Retinal pigment epithelial cell (primary cell): ENCODE measurements at regions not wholly inside any gene's neighbourhood (a gene's known extent, or its start where the extent isn't known, plus 50 kb on each side); places are given as distances from the start of the nearest gene placed in this dataset.

Experiments
- DNase-seq: peaks from one replicate; pipeline ENCODE4 v3.0.0-alpha.2; 2010; ENCODE audit warnings: low read depth
- H3K4me3 ChIP-seq: 2 replicates; pipeline ENCODE4 v1.5.1; 2011; ENCODE audit warnings: mild to moderate bottlenecking, low read length, control low read depth, moderate library complexity
- TF ChIP-seq, protein P1 (sequence below): conservative IDR thresholded peaks from 2 replicates; pipeline ENCODE4 v1.5.1; 2011; ENCODE audit warnings: low read depth, low read length, control low read depth, inconsistent platforms

DNA sequence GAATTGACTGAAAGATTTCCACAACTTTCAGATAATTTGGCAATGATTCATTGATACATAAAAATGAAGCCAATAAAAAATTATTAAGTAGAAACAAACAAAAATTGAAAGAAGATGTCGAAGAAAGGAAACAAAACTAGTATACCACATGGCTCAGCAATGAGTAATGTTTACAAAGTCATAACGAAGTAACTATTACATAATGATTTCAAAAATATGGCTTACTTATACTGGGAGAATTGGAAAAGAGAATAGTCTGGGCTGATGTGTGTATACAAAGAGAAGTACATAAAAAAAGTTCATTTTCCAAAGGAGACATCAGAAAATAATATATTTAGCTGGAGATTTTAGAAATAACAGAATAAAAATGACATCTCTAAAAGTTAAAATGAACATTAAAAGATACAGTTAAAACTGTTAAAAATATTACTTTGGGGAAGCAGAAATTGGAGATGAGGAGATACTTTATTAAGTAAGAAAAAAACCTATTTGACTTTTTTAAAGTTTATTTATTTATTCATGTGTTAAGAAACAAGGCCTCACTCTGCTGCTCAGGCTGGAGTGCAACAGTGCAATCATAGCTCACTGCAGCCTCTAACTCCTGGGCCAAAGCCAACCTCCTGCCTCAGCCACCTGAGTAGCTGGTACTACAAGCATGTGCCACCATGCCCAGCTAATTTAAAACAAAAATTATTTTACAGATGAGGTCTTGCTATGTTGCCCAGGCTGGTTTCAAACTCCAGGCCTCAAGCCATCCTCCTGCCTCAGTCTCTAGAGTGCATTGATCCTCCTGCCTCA lies 409.7 kb upstream of the PIK3C3 start:
- TF ChIP-seq, protein P1, sequence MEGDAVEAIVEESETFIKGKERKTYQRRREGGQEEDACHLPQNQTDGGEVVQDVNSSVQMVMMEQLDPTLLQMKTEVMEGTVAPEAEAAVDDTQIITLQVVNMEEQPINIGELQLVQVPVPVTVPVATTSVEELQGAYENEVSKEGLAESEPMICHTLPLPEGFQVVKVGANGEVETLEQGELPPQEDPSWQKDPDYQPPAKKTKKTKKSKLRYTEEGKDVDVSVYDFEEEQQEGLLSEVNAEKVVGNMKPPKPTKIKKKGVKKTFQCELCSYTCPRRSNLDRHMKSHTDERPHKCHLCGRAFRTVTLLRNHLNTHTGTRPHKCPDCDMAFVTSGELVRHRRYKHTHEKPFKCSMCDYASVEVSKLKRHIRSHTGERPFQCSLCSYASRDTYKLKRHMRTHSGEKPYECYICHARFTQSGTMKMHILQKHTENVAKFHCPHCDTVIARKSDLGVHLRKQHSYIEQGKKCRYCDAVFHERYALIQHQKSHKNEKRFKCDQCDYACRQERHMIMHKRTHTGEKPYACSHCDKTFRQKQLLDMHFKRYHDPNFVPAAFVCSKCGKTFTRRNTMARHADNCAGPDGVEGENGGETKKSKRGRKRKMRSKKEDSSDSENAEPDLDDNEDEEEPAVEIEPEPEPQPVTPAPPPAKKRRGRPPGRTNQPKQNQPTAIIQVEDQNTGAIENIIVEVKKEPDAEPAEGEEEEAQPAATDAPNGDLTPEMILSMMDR = no peak
- no peak overlapping the region for H3K4me3 ChIP-seq
- no peak for DNase-seq

DNA sequence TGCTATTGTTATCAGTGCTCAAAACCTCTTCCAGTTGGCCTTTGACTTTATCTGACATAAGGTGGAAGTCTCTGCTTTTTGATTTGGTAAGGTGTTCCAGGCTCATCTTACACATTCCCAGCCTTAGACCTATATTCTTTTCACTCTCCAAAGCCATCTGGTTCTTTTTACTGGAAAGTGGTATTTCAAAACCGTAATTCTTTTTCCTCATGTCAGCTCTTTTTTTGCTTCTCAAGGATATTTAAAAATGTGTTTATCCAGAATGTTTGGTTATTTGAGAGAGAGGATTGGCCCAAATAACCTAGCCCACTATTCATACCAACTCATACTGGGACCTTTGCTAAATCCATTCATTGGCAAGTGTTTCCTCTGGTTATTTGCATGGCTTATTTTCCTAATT lies 411.2 kb upstream of the PIK3C3 start:
- TF ChIP-seq, protein P1 = no peak
- H3K4me3 ChIP-seq = no peak overlapping the region
- DNase-seq = no peak

DNA sequence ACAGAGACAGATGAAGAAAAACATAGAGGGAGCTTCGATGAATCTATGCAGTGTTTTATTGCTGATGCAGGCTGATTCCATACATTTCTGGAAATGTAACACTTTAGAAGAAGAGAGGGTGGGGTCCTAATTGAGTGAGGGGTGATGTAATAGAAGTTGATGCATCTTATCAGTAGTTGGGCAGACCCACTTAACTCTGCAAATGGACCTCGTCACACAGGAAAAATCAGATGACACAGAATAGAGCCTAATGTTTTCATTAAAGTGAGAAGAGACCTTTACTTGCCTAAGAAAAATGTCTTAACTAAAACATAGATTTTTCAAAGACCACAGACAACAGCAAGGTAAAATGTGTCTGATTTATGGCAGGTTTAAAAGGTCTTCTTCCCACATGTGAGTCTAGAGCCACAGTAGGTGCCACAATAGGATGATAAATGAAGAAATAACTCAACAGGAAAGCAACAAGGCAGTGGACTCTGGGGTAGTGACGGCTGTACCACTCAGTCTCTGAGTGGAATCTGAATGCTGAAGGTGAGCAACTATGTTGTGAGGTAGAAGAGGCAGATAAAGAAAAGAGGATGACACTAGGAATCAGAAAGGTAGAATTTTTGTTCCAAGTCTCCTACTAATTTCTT lies 414.7 kb upstream of the PIK3C3 start:
- TF ChIP-seq, protein P1 = no peak
- no peak overlapping the region for H3K4me3 ChIP-seq
- no peak for DNase-seq

DNA sequence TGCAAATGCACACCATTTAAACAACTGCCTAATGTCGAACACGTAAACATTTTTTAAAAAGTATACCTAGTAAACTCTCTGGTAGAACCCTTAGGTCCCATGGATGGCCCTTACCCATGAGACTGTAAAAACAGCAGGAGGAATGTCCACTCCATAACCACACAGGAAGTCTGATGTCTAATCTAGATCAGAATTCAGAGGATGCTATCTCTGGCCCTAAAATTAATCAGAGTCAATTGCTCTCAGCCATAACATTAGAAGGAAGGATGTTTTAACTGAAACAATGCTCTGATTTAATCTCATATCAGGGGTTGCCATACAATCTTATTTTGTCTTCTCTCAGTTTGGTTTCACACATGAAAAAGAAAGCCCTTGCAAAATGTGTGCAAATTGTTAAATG lies 416.3 kb upstream of the PIK3C3 start:
- TF ChIP-seq, protein P1 = no peak

DNA sequence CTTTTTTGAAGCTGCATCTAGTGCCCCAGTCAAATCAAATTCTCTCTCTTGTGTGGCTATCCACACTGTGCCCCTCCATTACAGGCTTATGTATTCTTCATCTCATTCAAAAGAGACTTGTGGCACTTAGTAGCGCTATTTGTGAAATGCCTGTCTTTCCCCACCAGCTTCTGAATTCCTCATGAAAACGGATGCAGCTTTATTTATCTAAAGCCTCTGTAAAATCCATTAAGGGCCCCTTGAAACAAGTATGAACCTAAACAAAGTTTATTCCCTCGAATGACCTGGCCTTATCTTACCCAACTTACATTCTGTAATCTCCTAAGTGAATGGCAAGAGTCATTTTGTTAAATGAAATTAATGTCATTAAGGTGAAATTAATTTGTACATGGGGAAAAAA lies 417.4 kb upstream of the PIK3C3 start:
- DNase-seq = no peak
- TF ChIP-seq, protein P1 = no peak
- H3K4me3 ChIP-seq = no peak overlapping the region

More for the DNA sequence above, 416.3 kb upstream of the PIK3C3 start:
- no peak overlapping the region for H3K4me3 ChIP-seq
- no peak for DNase-seq

DNA sequence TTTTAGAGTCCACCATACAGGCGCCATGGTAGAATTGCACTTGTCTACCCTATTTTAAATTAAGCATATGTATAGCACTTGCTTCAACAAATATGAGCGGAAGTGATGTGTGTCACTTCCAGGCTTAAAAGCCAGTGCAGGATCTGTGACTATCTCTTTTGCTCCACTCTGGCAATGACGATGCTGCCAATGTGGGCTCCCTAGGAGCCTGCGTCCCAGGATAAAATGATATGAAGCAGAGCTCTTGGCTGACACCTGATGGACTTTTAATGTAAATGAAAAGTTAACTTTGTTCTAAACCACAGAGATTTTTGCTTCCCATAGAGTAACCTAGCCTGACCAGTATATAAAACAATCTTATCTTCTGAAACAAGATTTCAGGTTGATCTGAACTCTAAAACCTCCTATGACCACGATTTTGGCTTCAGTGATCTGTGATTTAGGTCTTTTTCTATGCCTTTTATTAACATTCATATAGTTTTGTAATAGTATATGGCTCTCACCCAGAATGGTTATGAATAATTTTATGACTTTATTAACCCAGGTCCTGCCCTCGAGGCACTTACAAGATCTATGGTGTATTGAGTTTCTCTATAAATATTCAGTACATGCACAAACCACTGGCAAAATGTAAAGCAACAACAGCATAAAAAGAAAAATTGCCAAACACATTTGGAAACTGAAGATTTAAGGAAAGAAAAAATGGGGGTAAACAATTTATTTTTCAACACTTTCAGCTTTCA lies 422.5 kb upstream of the PIK3C3 start:
- peak; percentile 3 for DNase-seq
- no peak overlapping the region for H3K4me3 ChIP-seq
- TF ChIP-seq, protein P1 = peak; percentile 50
